Sigmoid colon (tissue), 3 donors: ENCODE measurements at regions not wholly inside any gene's neighbourhood (a gene's known extent, or its start where the extent isn't known, plus 50 kb on each side); places are given as distances from the start of the nearest gene placed in this dataset.
"Not testable (repeated sequence)": the region's sequence is repeated elsewhere in the genome, so short reads cannot be mapped to it uniquely, and the experiment has no call there.

Experiments used
- POLR2A ChIP-seq, 2 donors: fragments of 450-650 bp; IDR thresholded peaks; one replicate each; pipeline ENCODE4 v1.6.1; 2016; ENCODE audit warnings: antibody characterized with exemption in 2 of 2, mild to moderate bottlenecking in 2 of 2, moderate library complexity in 2 of 2
- TF ChIP-seq, protein P1 (sequence below), 4 experiments: fragments of 450-650 bp in 3 of 4; fragments of 200-600 bp in 1 of 4; IDR thresholded peaks; one replicate each; pipeline ENCODE4 v1.5.1; 2016 to 2019; ENCODE audit warnings: antibody characterized with exemption in 4 of 4, mild to moderate bottlenecking in 3 of 4, moderate library complexity in 2 of 4

DNA sequence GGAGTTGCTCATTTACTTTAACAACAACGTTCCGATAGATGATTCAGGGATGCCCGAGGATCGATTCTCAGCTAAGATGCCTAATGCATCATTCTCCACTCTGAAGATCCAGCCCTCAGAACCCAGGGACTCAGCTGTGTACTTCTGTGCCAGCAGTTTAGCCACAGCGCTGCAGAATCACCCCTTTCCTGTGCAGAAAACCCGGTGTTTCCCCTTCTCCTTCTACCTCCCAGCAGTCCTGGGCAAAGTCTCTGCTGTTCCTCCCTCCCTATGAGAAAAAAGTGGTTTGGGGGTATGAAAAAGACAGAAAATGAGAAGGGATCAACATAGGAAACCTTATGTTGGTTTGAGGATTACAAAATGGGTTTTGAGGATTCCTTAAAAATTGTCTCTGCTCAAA, 188.5 kb upstream of the PRSS1 start:
- TF ChIP-seq, protein P1, sequence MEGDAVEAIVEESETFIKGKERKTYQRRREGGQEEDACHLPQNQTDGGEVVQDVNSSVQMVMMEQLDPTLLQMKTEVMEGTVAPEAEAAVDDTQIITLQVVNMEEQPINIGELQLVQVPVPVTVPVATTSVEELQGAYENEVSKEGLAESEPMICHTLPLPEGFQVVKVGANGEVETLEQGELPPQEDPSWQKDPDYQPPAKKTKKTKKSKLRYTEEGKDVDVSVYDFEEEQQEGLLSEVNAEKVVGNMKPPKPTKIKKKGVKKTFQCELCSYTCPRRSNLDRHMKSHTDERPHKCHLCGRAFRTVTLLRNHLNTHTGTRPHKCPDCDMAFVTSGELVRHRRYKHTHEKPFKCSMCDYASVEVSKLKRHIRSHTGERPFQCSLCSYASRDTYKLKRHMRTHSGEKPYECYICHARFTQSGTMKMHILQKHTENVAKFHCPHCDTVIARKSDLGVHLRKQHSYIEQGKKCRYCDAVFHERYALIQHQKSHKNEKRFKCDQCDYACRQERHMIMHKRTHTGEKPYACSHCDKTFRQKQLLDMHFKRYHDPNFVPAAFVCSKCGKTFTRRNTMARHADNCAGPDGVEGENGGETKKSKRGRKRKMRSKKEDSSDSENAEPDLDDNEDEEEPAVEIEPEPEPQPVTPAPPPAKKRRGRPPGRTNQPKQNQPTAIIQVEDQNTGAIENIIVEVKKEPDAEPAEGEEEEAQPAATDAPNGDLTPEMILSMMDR (IDR thresholded peaks at IDR 0.05), result not testable (repeated sequence)
- TF ChIP-seq POLR2A (IDR thresholded peaks at IDR 0.05), result not testable (repeated sequence)
